Fibroblast of mammary gland (primary cell): ENCODE measurements at regions not wholly inside any gene's neighbourhood (a gene's known extent, or its start where the extent isn't known, plus 50 kb on each side); places are given as distances from the start of the nearest gene placed in this dataset.

Experiments
- DNase-seq: peaks from one replicate; pipeline ENCODE4 v3.0.0-alpha.2; 2010; ENCODE audit warnings: low read depth
- H3K4me3 ChIP-seq: 2 replicates; pipeline ENCODE4 v1.5.1; 2011; ENCODE audit warnings: low read depth, mild to moderate bottlenecking, low read length, moderate library complexity; ENCODE audit not compliant: control insufficient read depth
- CTCF ChIP-seq: conservative IDR thresholded peaks from 2 replicates; pipeline ENCODE4 v1.5.1; 2011; ENCODE audit warnings: low read depth, low read length, inconsistent platforms; ENCODE audit not compliant: control insufficient read depth, insufficient read depth

GRCh38 chr21:28509031-28509430 lies 483.6 kb downstream of the LTN1 start:
- H3K4me3 ChIP-seq, result no peak overlapping the region
- TF ChIP-seq CTCF, result no peak
- no peak for DNase-seq

- no peak overlapping the region for H3K4me3 ChIP-seq
- TF ChIP-seq CTCF, result no peak
- DNase-seq, result no peak
Observed at GRCh38 chr21:28508126-28508525, 484.6 kb downstream of the LTN1 start.

- DNase-seq, result no peak
- no peak overlapping the region for H3K4me3 ChIP-seq
- no peak for TF ChIP-seq CTCF
Observed at GRCh38 chr21:28496517-28496916, 496.2 kb downstream of the LTN1 start.

- no peak for DNase-seq
- H3K4me3 ChIP-seq, result no peak overlapping the region
- TF ChIP-seq CTCF, result no peak
Observed at GRCh38 chr21:28492127-28492526, 500.6 kb downstream of the LTN1 start.

GRCh38 chr21:28489821-28490350 lies 502.8 kb downstream of the LTN1 start:
- no peak for DNase-seq
- TF ChIP-seq CTCF, result no peak
- H3K4me3 ChIP-seq, result no peak overlapping the region

GRCh38 chr21:28489162-28489561 lies 503.5 kb downstream of the LTN1 start:
- H3K4me3 ChIP-seq, result no peak overlapping the region
- DNase-seq, result peak; percentile 66

More at GRCh38 chr21:28489162-28489561, 503.5 kb downstream of the LTN1 start:
- TF ChIP-seq CTCF, result no peak
